ENCODE measurements at regions not wholly inside any gene's neighbourhood (a gene's known extent, or its start where the extent isn't known, plus 50 kb on each side); places are given as distances from the start of the nearest gene placed in this dataset.

- TF ChIP-seq PCBP2 (optimal IDR thresholded peaks at IDR 0.05; ENCODE audit: low read depth, low read length, poor library complexity, severe bottlenecking) (no peak), FIP1L1 (IDR thresholded peaks at IDR 0.05; ENCODE audit: borderline replicate concordance, insufficient read depth, low read depth, low read length) (no peak), TEAD3 (CRISPR knock-in tag; optimal IDR thresholded peaks at IDR 0.05; ENCODE audit: borderline replicate concordance) (no peak), CBX1 (IDR thresholded peaks at IDR 0.05; ENCODE audit: low read depth) (no peak), REXO4 (CRISPR knock-in tag; IDR thresholded peaks at IDR 0.05; ENCODE audit: borderline replicate concordance) (no peak), KDM6A (CRISPR knock-in tag; IDR thresholded peaks at IDR 0.05; ENCODE audit: low read depth) (no peak), ZNF253 (CRISPR knock-in tag; IDR thresholded peaks at IDR 0.05; ENCODE audit: borderline replicate concordance) (no peak), ZNF282 (IDR thresholded peaks at IDR 0.05; ENCODE audit: partially characterized antibody) (no peak)
Measured at GRCh38 chr14:42654707-42655106, 1048.0 kb downstream of the LRFN5 start (continued).

GRCh38 chr14:42642787-42643186, 1036.1 kb downstream of the LRFN5 start:
- Histone ChIP-seq H3K79me2 (ENCODE audit: insufficient read depth, low read length) (no peaks in the 10 kb centered on the region), H2AFZ (ENCODE audit: low read length) (no peak overlapping the region), H4K20me1 (ENCODE audit: insufficient read depth, low read length) (no peaks in the 10 kb centered on the region), H3K27ac (ENCODE audit: extremely low read length, insufficient read depth, low read length) (no peak overlapping the region), H3K36me3 (replicated peaks in 1 of 2; ENCODE audit: control insufficient read depth in 1 of 2, insufficient read depth in 2 of 2, low read length in 2 of 2) (no peaks in the 10 kb centered on the region), H3K9ac (ENCODE audit: insufficient read depth, low read depth, low read length) (no peak overlapping the region), H3K4me3 (replicated peaks in 1 of 3; ENCODE audit: insufficient read depth in 1 of 3, low read depth in 2 of 3, low read length in 3 of 3) (no peak overlapping the region), H3K4me1 (ENCODE audit: insufficient read depth, low read length) (no peaks in the 10 kb centered on the region), H3K9me3 (ENCODE audit: low read length) (peaks cover 87% of the 10 kb centered on the region), H3K27me3 (ENCODE audit: control insufficient read depth in 1 of 2, insufficient read depth in 2 of 2, low read length in 2 of 2) (no peaks in the 10 kb centered on the region), H3K4me2 (ENCODE audit: low read depth, low read length) (no peak overlapping the region)
- CTCF ChIA-PET (ENCODE audit: low intra/inter-chr PET ratio, low total read pairs), result no interaction called here
- in situ Hi-C loops (cut with HindIII; ENCODE audit: extremely low pct_ligation_motif_present, low pct_unique_long_range_greater_than_20kb), result no loop called here
- TF ChIP-seq HINFP (CRISPR knock-in tag; IDR thresholded peaks at IDR 0.05; ENCODE audit: low read depth) (no peak), ZNF350 (CRISPR knock-in tag; IDR thresholded peaks at IDR 0.05; ENCODE audit: borderline replicate concordance, low read depth) (no peak), ZNF781 (CRISPR knock-in tag; IDR thresholded peaks at IDR 0.05; ENCODE audit: borderline replicate concordance, not compliant biosample characterization) (no peak), CEBPB (IDR thresholded peaks at IDR 0.05; ENCODE audit: borderline replicate concordance, low read depth, low read length) (peak; percentile 76; the same call in 1 of the 2 replicates)
- no TSS peak for BruUV-seq (replicated peaks)
- DNase-seq (ENCODE audit: low spot score) (no peak), FAIRE-seq (no peak), ATAC-seq (no peak)
- WGBS (ENCODE audit: low lambda C conversion rate), result under 1% methylated on average over 3 of the region's 3 CpGs
- POLR2A ChIA-PET, result no interaction called here
- intact Hi-C loops (cut with micrococcal nuclease; ENCODE audit: unreplicated experiment), result no loop called here
